ENCODE measurements at regions not wholly inside any gene's neighbourhood (a gene's known extent, or its start where the extent isn't known, plus 50 kb on each side); places are given as distances from the start of the nearest gene placed in this dataset.

DNA sequence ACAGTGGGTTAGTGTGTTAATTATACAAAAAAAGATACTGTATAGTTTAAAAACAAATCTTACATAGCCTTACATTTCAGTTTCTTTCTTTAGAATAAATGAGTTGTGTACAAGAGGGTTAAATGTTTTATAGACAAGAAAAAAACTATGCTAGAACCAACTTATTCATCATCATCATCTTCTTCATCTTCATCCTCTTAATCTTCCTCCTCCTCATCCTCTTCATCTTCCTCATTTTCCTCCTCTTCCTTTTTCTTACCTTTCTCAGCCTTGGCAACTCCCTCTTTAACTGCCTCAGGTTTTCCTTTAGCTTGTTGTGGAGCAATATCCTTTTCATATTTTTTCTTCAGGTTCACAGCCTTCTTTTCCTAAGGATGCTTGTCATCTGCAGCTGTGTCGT is 53.7 kb downstream of the RPS12 start:
- Mint-ChIP-seq H3K4me3 (no peak overlapping the region), H3K4me1 (no peaks in the 10 kb centered on the region), H3K9me3 (no peaks in the 10 kb centered on the region), H3K36me3 (ENCODE audit: insufficient read depth) (no peaks in the 10 kb centered on the region), H3K27me3 (peaks cover 14% of the 10 kb centered on the region), H3K27ac (ENCODE audit: low read depth) (no peak overlapping the region)
- DNase-seq (ENCODE audit: low spot score in 2 of 2) (no peak), ATAC-seq (replicated peaks; ENCODE audit: extremely low read depth, poor library complexity, severe bottlenecking) (no peak)

DNA sequence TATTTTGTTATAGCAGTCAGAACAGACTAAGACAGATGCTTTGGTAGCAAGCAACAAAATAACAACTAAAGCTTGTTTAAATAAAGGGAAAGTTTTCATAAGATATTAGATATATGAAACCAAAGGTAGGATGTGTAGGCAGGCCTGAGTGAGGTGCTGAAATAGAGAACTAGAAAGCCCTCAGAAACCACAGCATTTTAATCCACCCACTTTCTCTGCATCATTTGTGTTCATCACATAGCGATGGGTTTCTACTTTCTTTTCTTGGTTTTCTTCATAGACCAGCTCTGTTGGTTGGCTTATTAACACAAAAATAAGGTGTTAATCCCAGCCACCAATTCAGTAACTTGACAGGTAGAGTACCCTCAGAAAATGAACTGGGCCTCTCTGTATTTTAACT is 58.6 kb downstream of the RPS12 start:
- Mint-ChIP-seq H3K27ac (ENCODE audit: low read depth) (no peak overlapping the region), H3K27me3 (peaks cover 29% of the 10 kb centered on the region), H3K4me3 (no peak overlapping the region), H3K36me3 (ENCODE audit: insufficient read depth) (no peaks in the 10 kb centered on the region), H3K4me1 (no peaks in the 10 kb centered on the region), H3K9me3 (peaks cover 6% of the 10 kb centered on the region)
- DNase-seq (ENCODE audit: low spot score in 2 of 2) (no peak), ATAC-seq (replicated peaks; ENCODE audit: extremely low read depth, poor library complexity, severe bottlenecking) (no peak)

DNA sequence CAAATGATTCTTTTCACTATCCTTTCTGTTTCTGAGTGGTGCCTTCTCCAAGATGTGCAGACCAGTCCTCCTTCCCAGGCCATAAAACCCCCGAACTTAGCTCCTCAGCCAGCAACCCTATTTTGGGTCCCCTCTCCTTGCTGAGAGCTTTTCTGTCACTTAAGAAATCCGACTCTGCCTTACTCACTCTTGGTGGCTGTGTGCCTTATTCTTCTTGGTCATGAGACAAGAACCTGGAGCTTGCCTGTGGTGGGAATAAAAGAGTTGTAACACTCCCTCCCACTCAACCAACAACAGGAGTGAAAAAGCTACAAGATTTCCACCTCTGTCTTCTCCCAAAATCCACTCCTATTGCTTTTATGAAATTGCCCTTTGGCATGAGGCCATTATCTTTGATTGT is 62.6 kb downstream of the RPS12 start:
- Mint-ChIP-seq H3K36me3 (ENCODE audit: insufficient read depth) (no peaks in the 10 kb centered on the region), H3K27me3 (peaks cover 20% of the 10 kb centered on the region), H3K27ac (ENCODE audit: low read depth) (no peak overlapping the region), H3K4me1 (no peaks in the 10 kb centered on the region), H3K9me3 (peaks cover 6% of the 10 kb centered on the region), H3K4me3 (no peak overlapping the region)
- ATAC-seq (replicated peaks; ENCODE audit: extremely low read depth, poor library complexity, severe bottlenecking) = no peak
- DNase-seq (ENCODE audit: low spot score in 2 of 2) = no peak

DNA sequence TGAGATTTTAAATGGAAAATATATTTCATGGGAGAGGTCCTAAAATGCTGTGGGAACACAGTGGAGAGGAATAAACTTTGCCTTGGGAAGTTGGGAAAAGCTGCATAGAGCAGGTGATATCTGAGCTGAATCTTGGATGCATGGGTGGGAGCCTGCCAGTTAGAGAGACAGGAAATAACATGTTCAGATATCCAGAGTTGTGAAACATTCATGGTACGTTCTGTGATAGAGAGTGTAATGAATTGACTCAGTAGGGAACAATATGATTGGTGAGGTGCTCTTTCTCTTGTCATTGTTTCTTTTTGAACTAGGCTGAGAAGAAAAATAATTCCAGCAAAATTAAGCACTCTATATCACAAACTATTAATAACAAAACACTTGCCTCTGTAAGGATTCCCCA is 72.8 kb downstream of the RPS12 start:
- H3K9me3 Mint-ChIP-seq = no peaks in the 10 kb centered on the region
- no peaks in the 10 kb centered on the region for H3K36me3 Mint-ChIP-seq (ENCODE audit: insufficient read depth)
- no peak for DNase-seq (ENCODE audit: low spot score in 2 of 2)
- H3K27me3 Mint-ChIP-seq = no peaks in the 10 kb centered on the region
- ATAC-seq (replicated peaks; ENCODE audit: extremely low read depth, poor library complexity, severe bottlenecking) = no peak
- no peak overlapping the region for H3K4me3 Mint-ChIP-seq
- no peaks in the 10 kb centered on the region for H3K4me1 Mint-ChIP-seq
- no peak overlapping the region for H3K27ac Mint-ChIP-seq (ENCODE audit: low read depth)

DNA sequence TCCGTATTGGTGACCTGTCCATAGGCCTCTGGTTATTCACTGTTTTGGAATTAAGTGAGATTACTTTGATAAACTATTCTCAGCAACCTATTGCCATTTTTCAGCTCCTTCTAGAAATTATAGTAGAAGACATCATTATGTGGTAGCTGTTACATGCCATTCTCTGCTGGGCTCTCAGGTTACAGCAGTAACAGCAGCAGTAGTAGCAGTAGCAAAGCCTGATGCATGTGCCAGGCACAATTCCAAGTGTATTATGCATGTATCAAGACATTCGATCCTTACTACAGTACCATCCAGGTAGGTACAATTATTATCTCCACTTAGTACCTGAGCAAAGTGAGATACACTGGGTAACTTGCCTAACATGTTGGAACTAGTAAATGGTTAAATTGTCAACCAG is 74.3 kb downstream of the RPS12 start:
- H3K27me3 Mint-ChIP-seq = no peaks in the 10 kb centered on the region
- no peaks in the 10 kb centered on the region for H3K4me1 Mint-ChIP-seq
- no peaks in the 10 kb centered on the region for H3K36me3 Mint-ChIP-seq (ENCODE audit: insufficient read depth)
- no peak overlapping the region for H3K4me3 Mint-ChIP-seq
- no peak for DNase-seq (ENCODE audit: low spot score in 2 of 2)
- no peak overlapping the region for H3K27ac Mint-ChIP-seq (ENCODE audit: low read depth)
- ATAC-seq (replicated peaks; ENCODE audit: extremely low read depth, poor library complexity, severe bottlenecking) = no peak
- no peaks in the 10 kb centered on the region for H3K9me3 Mint-ChIP-seq

DNA sequence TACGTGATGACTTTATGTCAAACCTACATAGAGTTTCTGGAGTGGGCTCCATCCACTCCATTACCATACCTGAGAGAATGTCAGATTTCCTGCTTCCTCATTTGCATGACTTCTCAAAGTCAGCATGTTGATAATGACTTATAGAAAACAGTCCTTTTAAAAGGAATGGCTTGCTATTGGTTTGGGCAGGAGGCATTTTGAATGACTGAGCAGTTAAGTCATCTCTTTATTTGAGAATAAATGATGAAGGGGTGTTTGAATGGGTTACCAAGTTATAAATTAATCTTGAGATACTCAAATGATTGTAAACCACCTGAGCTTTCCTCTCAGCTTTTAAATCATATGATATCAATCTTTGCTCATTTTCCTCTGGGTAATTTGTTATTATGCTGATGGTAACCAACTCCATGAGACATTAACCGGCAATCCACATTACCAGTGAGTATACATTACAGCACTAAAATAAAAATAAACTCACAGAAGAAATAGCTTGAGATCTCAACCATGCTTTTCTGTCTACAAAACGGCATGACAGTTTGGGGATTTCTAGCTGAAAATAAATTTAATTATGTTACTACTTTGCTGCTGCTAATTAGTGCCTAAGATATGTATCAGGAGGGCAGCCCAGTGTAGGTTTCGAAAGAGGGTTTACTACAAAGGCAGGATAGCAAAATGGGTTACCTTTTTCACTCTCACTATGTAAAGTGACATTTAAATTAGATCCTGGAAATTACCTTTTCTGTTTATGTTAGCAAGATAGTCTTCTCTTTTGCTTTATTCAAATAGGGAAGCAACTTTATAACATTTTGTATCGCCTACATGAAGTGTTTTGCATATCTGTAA is 78.8 kb downstream of the RPS12 start:
- Mint-ChIP-seq H3K4me1 (no peaks in the 10 kb centered on the region), H3K27me3 (no peaks in the 10 kb centered on the region), H3K27ac (ENCODE audit: low read depth) (no peak overlapping the region), H3K4me3 (no peak overlapping the region), H3K9me3 (no peaks in the 10 kb centered on the region), H3K36me3 (ENCODE audit: insufficient read depth) (no peaks in the 10 kb centered on the region)
- ATAC-seq (replicated peaks; ENCODE audit: extremely low read depth, poor library complexity, severe bottlenecking) (no peak), DNase-seq (ENCODE audit: low spot score in 2 of 2) (no peak)

DNA sequence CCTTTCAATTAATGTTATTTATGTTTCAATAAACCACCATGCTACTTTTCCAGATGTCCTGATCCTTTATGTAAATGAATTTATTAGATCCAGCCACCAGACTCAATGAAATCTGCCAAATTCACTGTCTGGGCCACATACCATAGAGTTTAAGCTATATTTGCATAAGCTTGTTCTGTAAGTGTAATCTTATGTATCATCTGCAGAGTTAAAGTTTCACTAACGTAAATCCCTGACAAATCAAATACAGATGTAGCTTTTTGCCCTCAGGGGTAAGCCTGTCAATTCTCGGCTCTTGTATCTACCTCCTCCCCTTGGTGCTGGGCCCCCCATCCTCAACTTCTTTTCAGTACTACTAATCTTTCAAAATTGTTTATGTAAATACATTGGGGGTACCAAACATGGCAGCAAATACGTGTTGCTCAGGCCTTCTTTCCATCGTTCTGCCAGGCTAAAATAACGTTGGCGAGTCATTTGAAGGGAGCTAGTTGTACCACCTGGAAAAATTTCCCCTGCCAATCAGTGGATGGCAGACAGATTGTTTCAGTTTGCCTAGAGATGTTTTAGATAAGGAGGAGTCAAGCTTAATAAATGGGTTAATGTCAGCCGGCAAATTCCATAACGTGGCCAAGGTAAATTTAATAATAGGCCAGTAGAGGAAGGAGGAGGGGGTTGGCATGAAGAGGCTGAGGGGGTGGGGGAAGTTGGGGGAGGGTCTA is 79.6 kb downstream of the RPS12 start:
- Mint-ChIP-seq H3K36me3 (ENCODE audit: insufficient read depth) (no peaks in the 10 kb centered on the region), H3K27ac (ENCODE audit: low read depth) (no peak overlapping the region), H3K4me3 (no peak overlapping the region), H3K9me3 (no peaks in the 10 kb centered on the region), H3K4me1 (no peaks in the 10 kb centered on the region), H3K27me3 (no peaks in the 10 kb centered on the region)
- DNase-seq (ENCODE audit: low spot score in 2 of 2) (no peak), ATAC-seq (replicated peaks; ENCODE audit: extremely low read depth, poor library complexity, severe bottlenecking) (no peak)

DNA sequence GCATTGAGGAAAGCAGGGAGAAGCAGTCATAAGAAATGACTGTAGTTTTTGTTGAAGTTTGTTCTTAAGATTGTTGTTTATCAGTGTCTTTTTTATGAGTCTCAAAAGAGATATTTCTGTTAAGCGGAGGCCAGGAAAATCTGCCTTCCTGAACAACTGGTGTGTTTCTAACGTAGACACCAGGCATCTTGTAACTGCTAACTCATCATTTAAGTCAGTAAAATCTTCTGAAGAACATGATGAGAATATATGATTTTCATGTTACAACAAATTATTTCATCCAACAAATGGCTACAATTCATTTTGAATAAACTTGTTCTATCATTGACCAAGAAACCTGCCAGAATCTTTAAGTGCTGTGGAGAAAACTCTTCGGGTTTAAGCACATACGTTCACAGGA is 84.0 kb downstream of the RPS12 start:
- no peaks in the 10 kb centered on the region for H3K9me3 Mint-ChIP-seq
- ATAC-seq (replicated peaks; ENCODE audit: extremely low read depth, poor library complexity, severe bottlenecking) = no peak
- no peaks in the 10 kb centered on the region for H3K36me3 Mint-ChIP-seq (ENCODE audit: insufficient read depth)
- H3K27me3 Mint-ChIP-seq = peaks cover 11% of the 10 kb centered on the region
- H3K4me1 Mint-ChIP-seq = no peaks in the 10 kb centered on the region
- no peak overlapping the region for H3K4me3 Mint-ChIP-seq
- H3K27ac Mint-ChIP-seq (ENCODE audit: low read depth) = no peak overlapping the region
- DNase-seq (ENCODE audit: low spot score in 2 of 2) = no peak

DNA sequence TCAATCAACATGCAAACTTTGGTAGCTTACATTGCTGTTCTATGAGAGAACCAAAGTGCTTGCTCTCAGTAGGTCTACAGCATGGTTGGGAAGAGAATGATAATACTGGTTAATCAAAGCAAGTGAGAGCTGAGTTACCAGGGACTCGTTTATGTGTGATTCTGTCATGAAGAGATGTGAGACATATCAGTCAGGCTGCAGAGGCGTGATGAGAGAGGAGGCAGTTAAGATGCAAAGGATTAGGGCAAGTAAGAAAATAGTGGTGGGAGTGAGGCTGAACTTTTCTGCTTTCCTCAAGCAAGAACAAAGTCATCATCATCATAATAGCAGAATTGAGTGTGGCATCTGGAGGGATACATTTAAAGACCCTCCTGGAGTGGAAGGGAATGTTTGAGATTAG is 86.5 kb downstream of the RPS12 start:
- H3K4me3 Mint-ChIP-seq = no peak overlapping the region
- H3K36me3 Mint-ChIP-seq (ENCODE audit: insufficient read depth) = no peaks in the 10 kb centered on the region
- no peak overlapping the region for H3K27ac Mint-ChIP-seq (ENCODE audit: low read depth)
- peaks cover 4% of the 10 kb centered on the region for H3K9me3 Mint-ChIP-seq
- ATAC-seq (replicated peaks; ENCODE audit: extremely low read depth, poor library complexity, severe bottlenecking) = no peak
- no peaks in the 10 kb centered on the region for H3K4me1 Mint-ChIP-seq
- no peak for DNase-seq (ENCODE audit: low spot score in 2 of 2)
- peaks cover 11% of the 10 kb centered on the region for H3K27me3 Mint-ChIP-seq

DNA sequence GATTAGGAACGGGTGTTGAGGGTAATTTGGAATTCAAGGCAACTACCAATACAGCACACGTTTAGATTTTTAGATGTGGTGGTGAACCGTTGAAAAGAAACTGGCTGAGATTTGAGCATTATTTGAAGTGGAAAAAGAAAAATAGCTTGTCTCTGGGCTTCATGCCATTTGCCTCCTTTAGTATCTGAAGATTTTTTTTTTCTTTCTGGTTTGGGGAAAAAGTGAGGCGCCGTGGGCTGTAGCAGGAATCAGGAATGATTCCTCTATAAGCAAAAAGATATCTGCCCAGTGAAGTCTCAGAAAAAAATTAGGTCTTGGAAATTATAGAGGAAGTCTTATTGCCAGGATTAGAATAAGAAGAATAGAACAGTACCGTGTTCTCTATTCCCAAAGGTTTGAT is 88.5 kb downstream of the RPS12 start:
- H3K36me3 Mint-ChIP-seq (ENCODE audit: insufficient read depth) = no peaks in the 10 kb centered on the region
- H3K27ac Mint-ChIP-seq (ENCODE audit: low read depth) = no peak overlapping the region
- no peak for ATAC-seq (replicated peaks; ENCODE audit: extremely low read depth, poor library complexity, severe bottlenecking)
- H3K4me3 Mint-ChIP-seq = no peak overlapping the region
- no peak for DNase-seq (ENCODE audit: low spot score in 2 of 2)
- H3K4me1 Mint-ChIP-seq = no peaks in the 10 kb centered on the region
- peaks cover 11% of the 10 kb centered on the region for H3K27me3 Mint-ChIP-seq
- peaks cover 4% of the 10 kb centered on the region for H3K9me3 Mint-ChIP-seq

DNA sequence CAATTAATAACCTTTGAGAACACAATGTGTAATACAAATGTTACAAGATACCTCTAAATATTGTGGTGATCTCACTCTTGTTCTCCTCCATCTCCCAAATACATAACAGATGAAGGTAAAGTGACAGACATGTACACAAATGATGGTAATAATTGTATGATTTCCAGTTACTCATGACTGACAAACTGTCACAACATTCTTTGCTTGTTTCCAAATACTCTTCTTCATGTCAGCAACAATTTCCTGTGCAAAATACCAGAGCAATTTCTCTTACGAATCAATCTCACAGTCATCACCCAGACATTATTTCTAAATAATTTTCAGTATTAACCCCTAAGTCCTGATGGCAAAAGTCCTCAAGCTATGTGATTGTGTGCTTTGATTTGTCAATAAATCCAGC is 92.9 kb downstream of the RPS12 start:
- Mint-ChIP-seq H3K27ac (ENCODE audit: low read depth) (no peak overlapping the region), H3K9me3 (peaks cover 4% of the 10 kb centered on the region), H3K27me3 (peaks cover 21% of the 10 kb centered on the region)

DNA sequence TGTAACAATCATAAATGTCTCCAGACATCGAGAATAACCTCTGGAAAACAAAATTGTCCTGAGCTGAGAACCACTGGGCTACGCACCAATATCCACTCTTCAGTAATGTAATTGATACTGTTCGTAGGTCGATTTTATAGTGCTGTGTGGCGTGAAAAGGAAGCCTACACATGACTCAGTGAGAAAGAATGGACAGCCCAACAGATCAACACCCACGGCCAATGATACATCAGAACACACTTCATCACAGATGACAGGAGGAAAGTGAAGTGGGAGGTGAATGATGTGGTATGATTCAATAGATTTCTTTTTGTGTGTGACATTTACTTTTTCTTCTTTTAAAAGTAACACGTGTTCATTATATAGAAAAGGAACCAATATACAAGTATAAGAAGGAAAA is 93.5 kb downstream of the RPS12 start:
- no peak overlapping the region for H3K27ac Mint-ChIP-seq (ENCODE audit: low read depth)
- H3K36me3 Mint-ChIP-seq (ENCODE audit: insufficient read depth) = no peaks in the 10 kb centered on the region
- no peak for ATAC-seq (replicated peaks; ENCODE audit: extremely low read depth, poor library complexity, severe bottlenecking)
- peaks cover 18% of the 10 kb centered on the region for H3K27me3 Mint-ChIP-seq
- H3K4me1 Mint-ChIP-seq = no peaks in the 10 kb centered on the region
- H3K9me3 Mint-ChIP-seq = peaks cover 4% of the 10 kb centered on the region
- H3K4me3 Mint-ChIP-seq = no peak overlapping the region
- no peak for DNase-seq (ENCODE audit: low spot score in 2 of 2)

More for the DNA sequence above, 92.9 kb downstream of the RPS12 start:
- no peak overlapping the region for H3K4me3 Mint-ChIP-seq
- H3K4me1 Mint-ChIP-seq = no peaks in the 10 kb centered on the region
- ATAC-seq (replicated peaks; ENCODE audit: extremely low read depth, poor library complexity, severe bottlenecking) (no peak), DNase-seq (ENCODE audit: low spot score in 2 of 2) (no peak)
- no peaks in the 10 kb centered on the region for H3K36me3 Mint-ChIP-seq (ENCODE audit: insufficient read depth)

DNA sequence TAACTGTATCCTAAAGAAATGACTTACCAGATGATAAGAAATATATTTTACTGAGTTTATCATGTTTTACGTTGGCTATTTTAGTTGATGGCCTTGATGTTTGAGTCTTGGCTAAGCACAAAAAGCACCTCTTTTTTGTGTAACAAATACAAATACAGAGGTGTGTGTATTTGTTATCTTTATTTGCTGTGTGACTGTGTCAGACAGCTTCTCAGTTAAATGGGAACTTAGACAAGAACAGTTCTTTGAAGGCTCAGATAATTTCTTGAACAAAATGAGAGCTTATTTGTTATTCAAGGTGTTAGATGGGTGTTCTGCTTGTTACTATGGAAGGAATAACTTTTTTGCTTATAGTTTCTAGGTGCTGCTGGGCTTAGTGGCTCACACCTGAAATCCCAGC is 95.4 kb downstream of the RPS12 start:
- DNase-seq (ENCODE audit: low spot score in 2 of 2) = no peak
- no peak overlapping the region for H3K4me3 Mint-ChIP-seq
- no peaks in the 10 kb centered on the region for H3K36me3 Mint-ChIP-seq (ENCODE audit: insufficient read depth)
- ATAC-seq (replicated peaks; ENCODE audit: extremely low read depth, poor library complexity, severe bottlenecking) = no peak
- no peak overlapping the region for H3K27ac Mint-ChIP-seq (ENCODE audit: low read depth)
- peaks cover 4% of the 10 kb centered on the region for H3K9me3 Mint-ChIP-seq
- H3K4me1 Mint-ChIP-seq = no peaks in the 10 kb centered on the region
- peaks cover 21% of the 10 kb centered on the region for H3K27me3 Mint-ChIP-seq

Data from central memory CD8-positive, alpha-beta T cell (primary cell).